ENCODE measurements at regions not wholly inside any gene's neighbourhood (a gene's known extent, or its start where the extent isn't known, plus 50 kb on each side); places are given as distances from the start of the nearest gene placed in this dataset.

DNA sequence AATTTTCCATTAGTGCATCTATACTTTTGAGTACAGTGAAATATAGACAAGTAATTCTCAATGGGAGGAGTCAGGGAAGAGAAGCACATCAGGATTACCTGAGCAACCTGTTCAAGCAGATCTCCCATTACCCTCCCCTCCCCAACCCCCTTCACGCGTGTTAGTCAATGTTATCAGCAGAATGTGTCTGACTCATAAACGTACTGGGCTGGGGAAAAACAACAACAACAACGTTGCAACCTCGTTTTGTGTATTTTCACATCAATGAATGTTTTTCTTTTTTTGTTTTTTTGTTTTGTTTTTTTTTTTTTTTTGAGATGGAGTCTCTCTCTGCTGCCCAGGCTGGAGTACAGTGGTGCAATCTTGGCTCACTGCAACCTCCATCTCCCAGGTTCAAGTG lies 287.0 kb upstream of the STXBP5 start:
- no peak for TF ChIP-seq ELF4 (IDR thresholded peaks at IDR 0.05)
- TF ChIP-seq FOXA1 (IDR thresholded peaks at IDR 0.05), result no peak
- TF ChIP-seq BHLHE40 (IDR thresholded peaks at IDR 0.05; ENCODE audit: borderline replicate concordance), result no peak
- TF ChIP-seq ZNF384 (IDR thresholded peaks at IDR 0.05), result no peak
- TF ChIP-seq NFRKB (IDR thresholded peaks at IDR 0.05), result no peak
- TF ChIP-seq, protein P1, sequence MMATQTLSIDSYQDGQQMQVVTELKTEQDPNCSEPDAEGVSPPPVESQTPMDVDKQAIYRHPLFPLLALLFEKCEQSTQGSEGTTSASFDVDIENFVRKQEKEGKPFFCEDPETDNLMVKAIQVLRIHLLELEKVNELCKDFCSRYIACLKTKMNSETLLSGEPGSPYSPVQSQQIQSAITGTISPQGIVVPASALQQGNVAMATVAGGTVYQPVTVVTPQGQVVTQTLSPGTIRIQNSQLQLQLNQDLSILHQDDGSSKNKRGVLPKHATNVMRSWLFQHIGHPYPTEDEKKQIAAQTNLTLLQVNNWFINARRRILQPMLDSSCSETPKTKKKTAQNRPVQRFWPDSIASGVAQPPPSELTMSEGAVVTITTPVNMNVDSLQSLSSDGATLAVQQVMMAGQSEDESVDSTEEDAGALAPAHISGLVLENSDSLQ (IDR thresholded peaks at IDR 0.05), result no peak
- TF ChIP-seq ARNT (IDR thresholded peaks at IDR 0.05), result no peak
- no peak for TF ChIP-seq SP1 (IDR thresholded peaks at IDR 0.05)
- no peak for TF ChIP-seq HDGF (IDR thresholded peaks at IDR 0.05; ENCODE audit: borderline replicate concordance)
- no peak for TF ChIP-seq SUZ12 (IDR thresholded peaks at IDR 0.05)
- TF ChIP-seq TARDBP (IDR thresholded peaks at IDR 0.05), result no peak
- TF ChIP-seq FOXK2 (IDR thresholded peaks at IDR 0.05), result no peak

Measured in HEK293T (cell line).